GM21576 (cell line): ENCODE measurements at regions not wholly inside any gene's neighbourhood (a gene's known extent, or its start where the extent isn't known, plus 50 kb on each side); places are given as distances from the start of the nearest gene placed in this dataset.
A peak's percentile ranks its signal among the peaks of the same experiment; 100 is the strongest.

Source experiments
- ATAC-seq: cut with Tn5 transposase; IDR thresholded peaks from one replicate; pipeline ENCODE4 v1.9.1; 2021; ENCODE audit warnings: mild to moderate bottlenecking, moderate library complexity; ENCODE audit not compliant: unreplicated experiment

- ATAC-seq = no peak
Observed at GRCh38 chr6:105626295-105627158, 223.6 kb upstream of the PREP start.

GRCh38 chr6:105624021-105624420 lies 221.1 kb upstream of the PREP start:
- ATAC-seq = no peak

GRCh38 chr6:105622226-105622625 lies 219.3 kb upstream of the PREP start:
- ATAC-seq = no peak

- ATAC-seq = no peak
Observed at GRCh38 chr6:105621564-105622175, 218.8 kb upstream of the PREP start.

GRCh38 chr6:105620878-105621277 lies 218.0 kb upstream of the PREP start:
- no peak for ATAC-seq

GRCh38 chr6:105619971-105620741 lies 217.3 kb upstream of the PREP start:
- ATAC-seq = no peak

GRCh38 chr6:105618247-105618646 lies 215.4 kb upstream of the PREP start:
- ATAC-seq = no peak

- no peak for ATAC-seq
Observed at GRCh38 chr6:105616521-105616920, 213.6 kb upstream of the PREP start.

GRCh38 chr6:105611606-105612005 lies 208.7 kb upstream of the PREP start:
- no peak for ATAC-seq

- ATAC-seq = no peak
Observed at GRCh38 chr6:105609375-105609991, 206.6 kb upstream of the PREP start.

- ATAC-seq = no peak
Observed at GRCh38 chr6:105608711-105609374, 206.0 kb upstream of the PREP start.

- no peak for ATAC-seq
Observed at GRCh38 chr6:105607636-105608621, 205.0 kb upstream of the PREP start.

- no peak for ATAC-seq
Observed at GRCh38 chr6:105606831-105607463, 204.1 kb upstream of the PREP start.

GRCh38 chr6:105604587-105604884 lies 201.7 kb upstream of the PREP start:
- no peak for ATAC-seq

GRCh38 chr6:105603788-105604586 lies 201.1 kb upstream of the PREP start:
- ATAC-seq = no peak

- peak; percentile 87 for ATAC-seq
Observed at GRCh38 chr6:105601541-105602236, 198.8 kb upstream of the PREP start.

GRCh38 chr6:105600336-105601260 lies 197.7 kb upstream of the PREP start:
- no peak for ATAC-seq
